Vagina (tissue), 2 donors: ENCODE measurements at regions not wholly inside any gene's neighbourhood (a gene's known extent, or its start where the extent isn't known, plus 50 kb on each side); places are given as distances from the start of the nearest gene placed in this dataset.

Source experiments
- CTCF ChIP-seq, 3 experiments: fragments of 450-650 bp in 2 of 3; fragments of 200-600 bp in 1 of 3; sonication (generic) in 1 of 3; IDR thresholded peaks; one replicate each; pipeline ENCODE4 v1.5.1; 2017 to 2019; ENCODE audit warnings: antibody characterized with exemption in 3 of 3, mild to moderate bottlenecking in 2 of 3, moderate library complexity in 2 of 3
- POLR2A ChIP-seq, 2 donors: fragments of 450-650 bp; IDR thresholded peaks; one replicate each; pipeline ENCODE4 v1.6.1; 2017; ENCODE audit warnings: antibody characterized with exemption in 2 of 2, mild to moderate bottlenecking in 2 of 2, moderate library complexity in 2 of 2
- POLR2AphosphoS5 ChIP-seq, 2 donors: sonication (generic); formaldehyde crosslinking; IDR thresholded peaks; one replicate each; pipeline ENCODE4 v1.9.0; 2017; ENCODE audit warnings: antibody characterized with exemption in 2 of 2, mild to moderate bottlenecking in 2 of 2, low read depth in 1 of 2; ENCODE audit not compliant: insufficient read depth in 1 of 2

DNA sequence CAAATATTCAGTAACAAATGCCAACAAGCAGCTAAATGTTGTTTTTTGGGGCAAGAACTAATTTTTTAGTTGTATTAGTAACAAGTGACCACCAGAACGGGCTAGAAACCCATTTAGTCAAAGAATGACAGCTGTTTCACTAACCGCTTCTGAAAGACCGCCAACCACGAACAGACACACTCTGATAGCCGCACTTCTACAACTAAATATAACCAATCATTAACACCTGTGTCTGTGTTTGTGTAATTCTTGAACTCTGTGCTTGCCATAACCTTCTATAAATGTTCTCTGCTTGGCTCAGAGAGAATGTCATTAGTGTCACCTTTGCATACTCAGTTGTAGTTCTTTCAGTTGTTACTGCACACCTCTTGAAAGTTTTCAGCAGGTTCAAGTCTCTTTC, 526.3 kb upstream of the LRRTM1 start:
- TF ChIP-seq POLR2A (IDR thresholded peaks at IDR 0.05) (no peak), POLR2AphosphoS5 (IDR thresholded peaks at IDR 0.05; ENCODE audit: insufficient read depth in 1 of 2, low read depth in 1 of 2) (no peak), CTCF (IDR thresholded peaks at IDR 0.05) (no peak)
